Fibroblast of upper back skin (primary cell): ENCODE measurements at regions not wholly inside any gene's neighbourhood (a gene's known extent, or its start where the extent isn't known, plus 50 kb on each side); places are given as distances from the start of the nearest gene placed in this dataset.
A peak's percentile ranks its signal among the peaks of the same experiment; 100 is the strongest.

Source experiments
- DNase-seq: peaks from one replicate; pipeline ENCODE4 v3.0.0-alpha.2; 2013

DNA sequence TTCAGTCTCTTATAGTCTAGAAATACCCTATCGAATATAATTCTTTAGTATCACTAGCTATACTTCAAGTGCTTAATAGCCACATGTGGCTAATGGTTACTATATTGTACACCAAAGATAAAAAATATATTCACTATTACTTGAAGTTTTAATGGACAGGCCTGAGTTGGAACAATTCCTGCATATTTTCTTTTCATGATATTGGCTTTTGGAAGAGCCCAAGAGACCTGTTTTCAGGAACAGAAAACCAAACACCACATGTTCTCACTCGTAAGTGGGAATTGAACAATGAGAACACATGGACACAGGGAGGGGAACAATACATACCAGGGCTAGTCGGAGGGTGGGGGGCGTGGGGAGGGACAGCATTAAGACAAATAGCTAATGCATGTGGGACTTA is 334.4 kb upstream of the TRIB2 start:
- no peak for DNase-seq

DNA sequence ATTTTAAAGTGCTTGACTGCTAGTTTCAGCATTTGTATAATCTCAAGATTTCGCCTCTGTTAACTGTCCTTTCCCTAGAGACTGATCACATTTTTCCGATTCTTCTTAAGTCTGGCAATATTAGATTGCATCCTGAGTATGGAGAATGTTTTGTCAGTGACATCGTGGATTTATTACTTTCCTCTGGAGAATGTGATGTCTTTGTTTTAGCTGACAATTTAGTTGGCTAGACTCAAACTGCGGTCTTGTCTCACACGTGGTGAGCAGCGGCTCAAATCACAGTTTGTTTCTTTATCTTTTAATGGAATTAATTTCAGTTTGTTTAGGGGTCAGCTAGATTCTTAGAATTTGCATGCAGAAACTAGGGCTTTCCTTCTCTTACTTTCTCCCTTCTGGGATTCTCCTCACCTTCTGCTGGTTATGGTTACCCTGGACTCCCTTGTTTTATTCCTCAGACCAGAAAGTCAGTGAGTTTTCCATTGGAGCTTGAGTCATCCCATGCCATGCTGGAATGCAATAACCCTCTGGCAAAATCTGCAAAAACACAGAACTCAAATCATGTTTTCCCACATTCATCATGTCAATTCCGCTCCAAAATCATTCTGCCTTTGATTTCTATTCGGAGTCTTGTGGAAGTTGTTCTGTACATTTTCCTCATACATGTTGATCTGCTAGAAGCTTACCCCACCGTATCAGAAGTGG is 327.2 kb upstream of the TRIB2 start:
- DNase-seq: peak; percentile 41

DNA sequence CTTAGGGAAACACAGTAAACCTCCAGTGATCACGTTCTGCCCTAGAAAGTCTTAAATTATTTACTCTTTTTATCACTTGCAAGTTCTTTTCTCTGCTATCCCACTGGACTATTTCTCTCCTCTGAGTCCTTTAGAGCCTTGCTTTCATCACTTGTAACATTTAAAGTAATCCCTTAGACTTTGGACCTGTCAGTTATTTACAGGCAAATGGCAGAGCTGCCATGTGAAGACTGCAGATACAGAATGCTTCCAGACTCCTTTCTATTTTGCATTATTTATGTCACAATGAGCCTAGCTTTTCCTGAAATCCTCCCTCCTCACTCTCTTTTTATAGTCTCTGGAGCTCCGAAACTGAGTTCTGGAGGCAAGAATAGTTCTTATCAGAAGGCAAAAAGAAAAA is 325.6 kb upstream of the TRIB2 start:
- no peak for DNase-seq

DNA sequence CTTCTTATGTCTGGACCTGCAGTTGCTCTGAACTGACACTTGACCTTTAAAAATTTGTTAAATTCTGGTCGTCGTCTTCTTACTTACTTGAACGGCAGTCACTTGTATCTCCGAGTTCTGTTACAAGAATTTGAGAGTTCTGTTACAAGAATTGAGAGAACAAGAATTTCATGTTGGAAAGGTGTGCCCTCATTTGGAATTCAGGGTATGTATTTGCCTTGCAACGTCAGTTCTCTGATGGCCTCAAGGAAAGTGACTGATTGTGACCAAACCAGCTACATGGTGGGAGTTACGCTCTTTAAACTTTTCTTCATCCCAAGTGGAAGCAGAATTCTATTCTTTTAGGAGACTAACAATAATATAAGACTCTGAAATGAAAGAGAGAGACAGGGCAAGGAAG is 320.0 kb upstream of the TRIB2 start:
- DNase-seq: no peak

DNA sequence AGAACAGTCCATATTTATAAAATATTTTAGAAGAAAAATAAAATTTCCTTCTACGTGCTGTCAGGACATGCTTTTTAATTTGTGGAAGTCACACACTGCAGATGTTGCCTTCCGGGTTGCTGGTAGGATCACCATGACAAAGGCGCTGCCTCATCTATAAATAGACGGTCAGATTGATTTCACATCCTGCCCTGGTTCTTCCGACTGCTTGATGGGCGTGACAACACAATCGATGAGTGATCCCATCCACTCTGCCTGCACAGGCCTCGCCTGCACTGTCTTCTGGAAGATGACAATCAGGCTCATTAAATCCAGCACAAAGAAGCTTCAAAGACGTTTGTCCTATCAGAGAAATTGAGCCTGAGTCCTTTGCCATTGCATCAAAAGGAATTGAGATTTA is 318.9 kb upstream of the TRIB2 start:
- peak; percentile 28 for DNase-seq

DNA sequence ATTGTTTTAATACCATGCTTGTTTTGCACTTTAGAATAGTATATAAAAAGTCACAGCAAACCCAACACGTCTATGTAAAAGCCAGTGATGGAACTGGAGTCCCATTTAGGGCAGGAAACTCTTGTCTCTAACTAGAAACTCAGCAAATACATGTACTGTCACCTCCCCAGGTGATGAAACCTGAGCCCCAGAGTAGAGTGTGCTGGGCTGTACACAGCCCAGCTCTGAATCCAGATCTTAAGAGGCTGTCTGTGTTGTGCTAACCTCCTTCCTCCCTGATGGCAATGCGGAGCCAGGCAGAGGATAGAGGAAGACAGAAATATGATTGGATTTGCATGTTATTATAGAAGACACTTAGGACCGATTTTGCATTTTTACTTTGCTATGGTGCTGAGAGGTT is 317.5 kb upstream of the TRIB2 start:
- DNase-seq: no peak

DNA sequence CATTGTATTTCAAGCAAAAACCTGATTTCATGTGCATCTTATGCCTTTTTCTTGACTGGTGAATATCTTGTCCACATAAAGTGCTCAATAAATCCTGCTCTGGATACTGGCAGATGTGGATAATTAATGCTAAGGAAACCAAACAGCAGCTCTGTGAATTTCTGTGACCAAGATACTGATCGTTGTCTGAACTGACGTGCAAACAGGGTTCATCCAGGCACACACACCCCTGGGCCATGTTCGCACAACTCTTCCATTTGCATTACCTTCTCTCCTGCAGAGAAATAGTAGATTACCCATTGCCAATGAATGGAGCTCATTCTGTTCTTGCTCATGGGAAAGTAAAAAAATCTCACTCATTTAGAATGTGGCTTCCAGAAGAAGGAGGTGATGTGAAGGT is 316.2 kb upstream of the TRIB2 start:
- DNase-seq: no peak

DNA sequence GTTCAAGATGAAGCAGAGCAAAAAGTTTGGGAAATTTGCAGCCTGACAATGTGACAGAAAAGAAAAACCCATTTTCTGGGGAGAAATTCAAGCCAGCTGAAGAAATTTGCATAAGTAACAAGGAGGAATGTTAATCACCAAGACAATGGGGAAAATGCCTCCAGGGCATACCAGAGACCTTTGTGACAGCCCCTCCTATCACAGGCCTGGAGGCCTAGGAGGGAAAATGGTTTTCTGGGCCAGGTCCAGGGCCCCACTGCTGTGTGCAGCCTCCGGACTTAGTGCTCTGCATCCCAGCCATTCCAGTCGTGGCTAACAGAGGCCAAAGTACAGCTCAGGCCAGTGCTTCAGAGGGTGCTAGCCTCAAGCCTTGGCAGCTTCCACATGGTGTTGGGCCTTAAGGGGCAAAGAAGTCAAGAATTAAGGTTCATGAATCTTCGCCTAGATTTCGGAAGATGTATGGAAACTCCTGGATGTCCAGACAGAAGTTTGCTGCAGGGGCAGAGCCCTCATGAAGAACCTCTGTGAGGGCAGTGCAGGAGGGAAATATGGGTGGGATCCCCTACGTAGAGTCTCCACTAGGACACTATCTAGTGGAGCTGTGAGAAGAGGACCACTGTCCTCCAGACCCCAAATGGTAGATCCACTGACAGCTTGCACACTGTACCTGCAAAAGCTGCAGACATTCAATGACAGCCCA is 314.1 kb upstream of the TRIB2 start:
- no peak for DNase-seq

DNA sequence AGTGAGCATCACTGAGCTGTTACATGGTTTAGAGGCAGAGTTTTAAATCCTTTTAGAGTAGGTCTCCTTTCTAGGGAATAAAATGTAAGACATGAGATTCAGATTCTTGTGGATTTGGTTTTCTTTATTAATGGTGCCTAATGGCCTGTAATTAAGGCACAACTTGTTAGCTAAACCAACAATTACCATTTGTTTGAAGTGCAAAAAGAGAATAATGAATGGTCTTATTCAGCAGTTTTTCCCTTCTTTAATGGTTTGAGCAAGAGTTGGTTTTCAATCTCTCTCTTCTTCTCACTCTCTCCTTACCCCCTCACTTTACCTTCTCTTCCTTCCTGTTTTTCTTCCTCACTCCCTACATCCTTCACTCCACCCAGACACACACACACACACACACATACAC is 312.2 kb upstream of the TRIB2 start:
- no peak for DNase-seq

DNA sequence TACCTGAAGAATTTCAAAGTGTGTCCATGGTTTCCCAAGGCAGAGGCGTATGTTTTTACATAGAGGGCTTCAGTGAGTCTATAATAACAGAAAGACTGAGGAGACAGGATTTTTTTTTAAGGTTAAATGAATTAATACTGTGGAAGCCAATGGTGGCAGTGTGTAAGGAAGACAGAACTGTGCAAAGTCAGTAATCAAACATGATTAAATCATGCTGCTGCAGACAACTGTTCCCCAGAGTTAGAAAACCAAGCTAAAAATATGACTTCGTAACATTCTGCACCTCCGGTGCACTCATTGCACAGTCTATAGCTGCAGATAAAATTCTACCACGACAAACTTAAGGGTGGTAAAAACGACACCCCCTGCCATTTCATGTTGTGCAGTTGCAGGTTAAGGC is 309.6 kb upstream of the TRIB2 start:
- DNase-seq: no peak

DNA sequence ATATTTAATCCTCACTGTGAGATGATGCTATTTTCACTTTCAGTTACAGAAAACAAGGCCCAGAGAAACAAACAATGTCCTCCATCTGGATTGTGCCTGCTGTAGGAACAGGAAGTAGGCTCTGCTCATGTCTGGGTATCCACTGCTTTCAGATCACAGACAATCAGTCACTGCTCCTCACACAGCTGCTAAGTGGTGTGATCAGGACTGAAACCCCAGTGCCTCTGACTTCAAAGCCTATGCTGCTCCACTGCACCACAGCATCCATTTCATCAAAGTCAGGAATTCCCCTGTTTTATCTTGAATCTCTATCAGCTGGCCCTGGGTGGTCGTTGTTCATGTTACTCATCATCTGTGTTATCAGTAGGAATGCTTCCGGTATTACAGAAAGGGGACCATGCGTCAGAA is 303.8 kb upstream of the TRIB2 start:
- DNase-seq: peak; percentile 23

DNA sequence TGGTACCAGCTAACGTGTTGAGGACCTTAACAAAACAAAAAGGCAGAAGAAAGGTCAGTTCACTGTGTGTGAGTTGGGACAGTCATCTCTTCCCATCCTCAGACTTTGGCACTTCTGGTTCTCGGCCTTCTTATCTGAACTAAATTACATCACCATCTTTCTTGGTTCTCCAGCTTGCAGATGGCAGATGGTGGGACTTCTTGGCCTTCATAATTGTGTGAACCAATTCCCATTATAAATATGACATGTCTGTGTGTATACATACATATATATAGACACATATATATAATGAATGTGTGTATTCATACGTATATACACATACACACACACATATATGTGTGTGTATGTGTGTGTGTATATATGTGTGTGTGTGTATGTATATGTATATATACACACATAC is 301.2 kb upstream of the TRIB2 start:
- no peak for DNase-seq

DNA sequence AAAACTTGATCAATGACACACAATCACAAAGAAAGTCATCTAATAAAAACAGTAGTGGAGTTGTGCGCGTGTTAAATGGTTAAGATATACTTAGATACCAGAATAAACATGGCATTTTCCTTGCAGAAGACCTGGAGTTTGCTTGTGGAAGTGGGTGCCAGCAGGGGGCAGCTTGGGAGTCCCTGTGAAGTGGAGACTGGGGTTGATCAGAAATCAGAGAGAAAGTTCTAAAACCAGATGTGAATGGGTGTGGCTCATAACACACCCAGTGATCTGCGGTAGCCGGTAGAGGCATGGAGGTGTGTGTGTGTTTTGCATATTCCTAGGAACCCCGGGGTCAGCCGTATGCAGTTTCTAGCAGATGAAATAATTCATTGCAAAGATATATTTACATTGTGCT is 300.1 kb upstream of the TRIB2 start:
- DNase-seq: peak; percentile 33

DNA sequence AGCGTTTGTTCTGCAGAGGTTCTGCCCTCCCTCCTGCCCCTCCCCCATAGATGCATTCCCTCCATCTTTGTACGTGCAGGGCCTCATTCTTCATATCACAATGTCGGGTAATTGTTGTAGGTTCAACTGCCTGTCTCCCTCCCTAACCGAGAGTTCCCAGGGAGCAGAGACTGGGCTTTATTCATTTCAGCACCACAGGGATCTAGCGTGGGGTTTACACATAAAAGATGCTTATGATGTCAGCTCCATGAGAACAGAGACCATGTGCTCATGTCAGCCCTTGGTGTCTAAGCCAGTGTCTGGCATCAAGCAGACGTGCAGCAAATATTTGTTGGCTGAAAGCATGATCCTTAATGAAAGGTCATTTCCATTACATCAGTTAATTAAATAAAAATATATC is 298.9 kb upstream of the TRIB2 start:
- no peak for DNase-seq

DNA sequence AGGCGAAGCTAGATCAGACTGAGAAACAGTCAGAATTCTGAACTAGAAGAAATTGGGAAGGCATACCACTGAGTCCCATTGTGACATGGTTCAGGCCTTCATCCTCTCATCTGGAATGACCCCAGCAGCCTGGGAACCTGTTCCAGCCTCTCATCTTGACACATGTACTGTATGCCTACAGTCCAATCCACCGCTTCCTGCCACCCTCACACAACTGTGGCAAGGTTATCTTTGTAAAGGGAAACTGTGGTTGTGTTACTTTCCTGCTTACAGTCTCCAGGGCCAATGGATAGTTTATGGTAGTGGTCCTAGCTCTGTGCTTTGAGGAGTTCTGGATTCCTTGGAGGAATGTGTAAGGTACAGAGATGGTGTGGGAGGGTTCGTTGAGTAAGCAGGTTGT is 296.9 kb upstream of the TRIB2 start:
- no peak for DNase-seq

DNA sequence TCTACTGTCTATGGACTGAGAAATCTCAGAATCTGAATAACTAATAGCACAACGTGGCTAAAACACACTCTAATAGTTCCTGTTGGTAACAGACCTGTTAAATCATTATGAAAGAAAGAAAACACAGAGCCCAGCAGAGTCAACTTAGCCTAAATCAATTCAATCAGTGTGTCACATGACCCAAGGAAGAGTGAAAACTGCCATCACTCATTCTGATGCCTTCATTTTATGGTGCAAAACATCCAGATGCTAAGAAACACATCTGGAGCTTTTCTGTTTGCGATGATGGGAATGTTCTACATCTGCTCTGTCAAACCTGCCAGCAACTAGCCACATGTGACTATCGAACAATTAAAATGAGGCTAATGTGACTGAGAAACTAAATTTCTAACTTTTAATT is 295.7 kb upstream of the TRIB2 start:
- no peak for DNase-seq

DNA sequence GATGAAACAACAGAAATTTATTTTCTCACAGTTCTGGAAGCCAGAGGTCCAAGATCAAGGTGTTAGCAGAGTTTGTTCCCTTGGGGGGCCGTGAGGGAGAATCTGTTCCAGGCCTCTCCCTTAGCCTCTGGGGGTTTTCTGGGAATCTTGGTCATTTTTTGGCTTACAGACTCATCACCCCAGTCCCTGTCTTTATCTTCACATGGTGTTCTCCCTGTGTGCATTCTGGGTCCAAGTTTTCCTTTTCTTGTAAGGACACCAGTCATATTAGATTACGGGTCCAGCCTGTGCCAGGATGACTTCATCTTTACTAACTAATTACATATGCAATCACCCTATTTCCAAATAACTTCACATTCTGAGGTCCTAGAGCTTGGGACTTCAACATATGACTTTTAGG is 292.5 kb upstream of the TRIB2 start:
- DNase-seq: no peak

DNA sequence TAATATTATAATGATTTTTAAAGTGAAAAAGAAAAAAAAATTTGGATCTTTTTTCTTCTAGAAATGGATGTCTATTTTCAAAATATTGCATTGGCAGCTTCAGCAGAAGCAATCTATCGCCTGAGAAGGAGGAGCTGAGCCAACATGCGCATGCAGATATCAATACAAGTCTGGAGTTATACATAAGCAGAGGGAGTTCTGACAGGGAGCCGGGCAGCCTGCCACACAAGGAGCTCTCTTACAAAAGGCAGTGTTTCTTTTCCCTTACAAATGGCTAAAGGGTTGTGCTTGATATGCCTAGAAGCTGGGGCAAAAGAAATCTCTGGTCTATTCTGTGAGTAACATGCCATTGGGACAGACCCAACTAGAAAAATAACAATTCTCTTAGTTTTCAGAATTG is 291.9 kb upstream of the TRIB2 start:
- no peak for DNase-seq

DNA sequence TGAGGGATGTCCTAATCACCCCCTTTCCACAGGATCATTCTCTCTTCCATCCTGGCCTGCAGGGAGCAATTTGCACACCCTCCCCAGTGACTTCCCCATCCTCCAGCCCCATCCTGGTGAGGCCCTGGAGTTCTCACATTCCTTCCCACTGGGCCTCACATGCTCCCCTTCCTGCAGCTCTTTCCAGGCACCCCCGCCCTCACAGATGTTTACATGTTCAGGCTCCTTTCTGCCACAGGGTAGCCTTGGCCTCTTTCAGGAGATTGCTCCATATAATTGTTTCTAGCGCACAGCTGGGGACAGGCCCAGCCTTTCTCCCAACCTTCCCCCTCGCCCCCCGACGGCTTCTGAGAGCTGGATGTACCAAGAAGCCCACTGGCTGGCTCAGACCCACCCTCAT is 288.4 kb upstream of the TRIB2 start:
- DNase-seq: no peak

DNA sequence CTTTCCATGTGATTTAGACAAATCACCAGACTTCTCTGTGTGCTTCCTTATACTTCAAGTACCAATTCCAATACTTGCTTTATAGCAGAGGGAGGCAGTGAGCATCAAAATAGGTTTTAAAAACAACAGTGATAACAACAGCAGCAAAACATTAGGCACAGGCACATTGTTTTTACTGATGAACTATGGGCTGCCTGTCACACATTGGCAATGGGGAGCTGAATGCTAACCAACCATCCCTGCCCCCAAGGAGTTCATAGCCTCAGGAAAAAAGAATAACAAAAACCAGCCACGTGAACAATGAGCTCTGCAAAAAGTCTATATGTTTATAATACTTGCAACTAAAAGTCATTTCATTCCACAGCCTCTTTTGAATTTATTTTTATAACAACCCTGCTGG is 287.9 kb upstream of the TRIB2 start:
- no peak for DNase-seq

DNA sequence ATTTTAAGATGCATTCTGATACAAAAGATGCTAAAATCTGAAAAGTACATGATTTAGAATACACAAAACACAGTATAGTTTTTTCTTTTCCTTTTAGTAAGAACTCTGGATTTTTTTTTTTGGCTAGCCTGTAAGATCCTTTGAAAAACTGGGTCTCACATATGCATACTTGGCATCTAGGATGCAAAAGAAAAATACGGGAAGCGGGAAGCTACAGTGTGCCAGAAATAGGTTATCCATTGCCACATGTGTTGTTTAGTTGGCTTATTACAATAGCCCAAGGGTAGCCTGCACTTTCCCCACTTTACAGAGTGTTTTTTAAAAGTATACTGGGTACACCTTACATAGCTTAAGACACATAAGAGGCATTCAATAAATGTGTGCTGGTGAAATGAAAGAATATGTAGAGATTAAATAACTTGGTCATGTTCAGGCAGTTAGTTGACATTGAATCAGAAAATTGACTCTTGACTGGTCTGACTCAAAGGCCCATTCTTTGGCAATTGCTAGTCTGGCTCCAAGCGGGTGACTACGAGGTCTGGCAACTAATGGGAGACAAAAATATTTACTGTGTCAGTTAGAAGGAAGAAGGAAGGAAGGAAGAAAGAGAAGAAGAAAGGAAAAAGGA is 286.8 kb upstream of the TRIB2 start:
- DNase-seq: peak; percentile 56

DNA sequence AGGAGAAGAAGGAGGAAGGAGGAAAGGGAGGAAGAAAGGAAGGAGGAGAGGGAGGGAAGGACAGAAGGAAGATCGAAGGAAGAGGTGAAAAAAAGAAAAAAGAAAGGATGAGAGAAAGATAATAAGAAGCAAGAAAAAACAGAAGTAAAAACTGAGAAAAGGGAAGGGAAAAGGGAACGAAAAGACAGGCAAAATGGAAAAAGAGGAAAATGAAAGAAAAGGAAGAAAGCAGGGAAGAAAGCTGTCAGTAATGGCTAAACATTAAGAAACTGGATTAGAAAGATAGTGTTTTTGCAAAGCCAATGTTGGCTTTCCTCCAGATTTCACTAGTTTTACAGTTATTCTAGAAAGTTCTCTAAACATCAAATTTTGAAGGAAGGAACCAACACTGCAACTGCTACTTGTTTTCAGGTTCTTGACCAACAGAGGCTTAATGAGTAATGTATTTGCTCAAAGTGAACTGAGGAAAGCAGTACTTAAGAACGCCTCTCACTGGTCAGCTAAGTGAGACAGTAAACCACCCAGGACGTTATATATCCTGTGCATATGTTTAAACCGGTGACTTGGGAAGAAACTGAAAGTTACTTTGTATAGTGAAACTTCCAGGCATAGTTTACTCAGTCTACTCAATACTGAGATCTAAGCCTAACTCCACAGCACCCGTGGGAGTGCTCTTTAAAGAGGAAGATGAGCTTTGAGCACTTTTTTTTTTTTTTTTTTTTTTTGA is 286.2 kb upstream of the TRIB2 start:
- DNase-seq: no peak

DNA sequence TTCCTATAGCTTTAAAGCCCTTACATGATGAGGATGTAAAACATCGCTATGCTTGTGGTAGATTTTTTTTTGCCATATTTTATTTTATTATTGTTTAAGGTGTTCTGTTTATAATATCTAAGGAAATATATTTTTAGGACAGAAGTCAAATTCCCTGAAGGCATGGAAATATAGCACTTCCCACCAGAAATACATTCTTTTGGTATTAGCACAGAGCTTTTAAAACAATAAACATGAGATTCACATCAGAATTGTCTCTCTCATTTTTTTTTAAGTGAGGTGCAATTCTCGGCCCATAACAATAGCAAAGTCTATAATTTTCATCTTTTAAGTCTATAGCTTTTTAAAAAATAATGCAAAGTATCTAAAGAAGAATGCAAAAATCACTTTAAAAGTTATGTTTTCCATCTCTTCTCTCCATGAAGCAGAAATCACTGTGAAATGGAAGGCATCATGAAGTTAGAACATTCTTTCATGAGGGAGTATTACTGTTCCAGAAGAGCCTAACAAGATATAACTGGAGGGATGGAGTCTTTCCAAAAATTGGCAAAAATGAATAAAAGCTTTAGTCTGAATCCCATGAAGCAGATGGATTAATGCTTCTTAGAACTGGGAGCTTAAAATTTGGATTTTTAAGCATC is 283.6 kb upstream of the TRIB2 start:
- DNase-seq: no peak
